HepG2 (cell line): ENCODE measurements at regions not wholly inside any gene's neighbourhood (a gene's known extent, or its start where the extent isn't known, plus 50 kb on each side); places are given as distances from the start of the nearest gene placed in this dataset.

Experiments used
- ATAC-seq: fragments of 200-7000 bp; cut with Tn5 transposase; 3 replicates; pipeline ENCODE4 v1.9.1; 2020; ENCODE audit warnings: mild to moderate bottlenecking, moderate library complexity
- BruUV-seq: library from RNA; stranded (reverse); fragments of 400-500 nt; replicated peaks from 2 replicates; lab custom pipeline; 2021; lab: Mats Ljungman, UMichigan
- CTCF ChIA-PET: fragments of 300-600 bp; formaldehyde crosslinking; extraction: SDS; loops from one replicate; lab custom pipeline; 2021; ENCODE audit warnings: low total read pairs, inconsistent platforms, low intra/inter-chr PET ratio; lab: Yijun Ruan, JAX
- POLR2A ChIA-PET: fragments of 350-600 bp; sonication (Branson Sonifier 250); formaldehyde crosslinking; loops from one replicate; lab custom pipeline; 2020; ENCODE audit warnings: antibody characterized with exemption, inconsistent platforms; lab: Yijun Ruan, JAX
- DNase-seq: peaks from one replicate; pipeline ENCODE4 v3.0.0-alpha.2; 2015; ENCODE audit warnings: low spot score
- FAIRE-seq: peaks from 3 replicates; lab custom pipeline; 2011; peaks lifted over from hg19 to GRCh38; lab: Jason Lieb, UNC
- H2AFZ ChIP-seq: one replicate; pipeline ENCODE4 v1.6.1; 2011; ENCODE audit warnings: low read length, inconsistent platforms
- H3K27ac ChIP-seq: fragments of 300-600 bp; 3 replicates; pipeline ENCODE4 v1.8.0; 2011; ENCODE audit warnings: mixed run types, mild to moderate bottlenecking, mixed read lengths, low read length, inconsistent platforms; ENCODE audit not compliant: insufficient read depth; ENCODE audit errors: extremely low read length
- H3K27me3 ChIP-seq, 2 experiments: fragments of 200-600 bp in 1 of 2; 2 replicates in 1 of 2; 3 replicates in 1 of 2; pipeline versions ENCODE4 v1.6.0 to v1.8.0; 2011; ENCODE audit warnings: low read length in 2 of 2, mild to moderate bottlenecking in 2 of 2, moderate library complexity in 2 of 2, inconsistent platforms in 1 of 2; ENCODE audit not compliant: insufficient read depth in 2 of 2, control insufficient read depth in 1 of 2
- H3K36me3 ChIP-seq, 2 experiments: fragments of 200-600 bp in 1 of 2; replicated peaks in 1 of 2; 2 replicates in 1 of 2; 3 replicates in 1 of 2; pipeline versions ENCODE4 v1.5.1 to v1.8.0; 2011; ENCODE audit warnings: low read length in 2 of 2, inconsistent platforms in 1 of 2; ENCODE audit not compliant: insufficient read depth in 2 of 2, control insufficient read depth in 1 of 2
- H3K4me1 ChIP-seq: 2 replicates; pipeline ENCODE4 v1.5.1; 2012; ENCODE audit warnings: low read length, inconsistent platforms; ENCODE audit not compliant: insufficient read depth
- H3K4me2 ChIP-seq: 2 replicates; pipeline ENCODE4 v1.6.0; 2011; ENCODE audit warnings: low read depth, low read length, inconsistent platforms
- H3K4me3 ChIP-seq, 3 experiments: fragments of 200-600 bp in 1 of 3; sonication (generic), shearing (Covaris generic) in 1 of 3; replicated peaks in 1 of 3; 2 replicates each; pipeline ENCODE4 v1.5.1; 2011 to 2016; ENCODE audit warnings: low read length in 3 of 3, inconsistent platforms in 2 of 3, low read depth in 2 of 3, mild to moderate bottlenecking in 2 of 3, control low read depth in 1 of 3, mixed read lengths in 1 of 3; ENCODE audit not compliant: insufficient read depth in 1 of 3
- H3K79me2 ChIP-seq: one replicate; pipeline ENCODE4 v1.6.1; 2011; ENCODE audit warnings: low read length, inconsistent platforms; ENCODE audit not compliant: insufficient read depth
- H3K9ac ChIP-seq: 2 replicates; pipeline ENCODE4 v1.6.0; 2011; ENCODE audit warnings: mild to moderate bottlenecking, low read depth, low read length, inconsistent platforms; ENCODE audit not compliant: insufficient read depth
- H3K9me3 ChIP-seq: 2 replicates; pipeline ENCODE4 v1.5.1; 2012; ENCODE audit warnings: mild to moderate bottlenecking, low read length
- H4K20me1 ChIP-seq: 2 replicates; pipeline ENCODE4 v1.6.0; 2011; ENCODE audit warnings: inconsistent platforms, mild to moderate bottlenecking, low read length, moderate library complexity; ENCODE audit not compliant: insufficient read depth
- CHD2 ChIP-seq: IDR thresholded peaks from 2 replicates; pipeline ENCODE4 v1.6.1; 2011; ENCODE audit warnings: low read depth, low read length, improper control_type of control experiment
- HNF4G ChIP-seq, 2 experiments: sonication (generic) in 1 of 2; formaldehyde crosslinking in 1 of 2; IDR thresholded peaks; 2 replicates each; pipeline versions ENCODE4 v1.4.0 to v1.6.1; 2011 to 2020; ENCODE audit warnings: borderline replicate concordance in 2 of 2, low read depth in 2 of 2, mild to moderate bottlenecking in 2 of 2, low read length in 1 of 2, missing genetic modification reagents in 1 of 2, moderate library complexity in 1 of 2
- PBX2 ChIP-seq: IDR thresholded peaks from 2 replicates; pipeline ENCODE4 v1.6.1; 2016; ENCODE audit warnings: control low read depth
- THAP9 ChIP-seq: sonication (generic); formaldehyde crosslinking; IDR thresholded peaks from 2 replicates; pipeline ENCODE4; 2020; ENCODE audit warnings: missing genetic modification reagents, mild to moderate bottlenecking, borderline replicate concordance
- ZBTB26 ChIP-seq: IDR thresholded peaks from 2 replicates; pipeline ENCODE4 v1.6.1; 2016; ENCODE audit warnings: missing compliant biosample characterization, missing genetic modification reagents, borderline replicate concordance
- WGBS: methylation state at CpG from one replicate; pipeline ENCODE4 v1.1.6; 2017; ENCODE audit warnings: low lambda C conversion rate; 5-methylcytosine and 5-hydroxymethylcytosine counted together
- in situ Hi-C: cut with HindIII; loops from 2 replicates; pipeline ENCODE4 v1.10.0; 2017; ENCODE audit warnings: low pct_unique_long_range_greater_than_20kb; ENCODE audit not compliant: extremely low pct_ligation_motif_present
- intact Hi-C: fragments of 100-400 bp; cut with micrococcal nuclease; formaldehyde crosslinking; loops from one replicate; pipeline ENCODE4 v1.10.0; 2022; ENCODE audit not compliant: unreplicated experiment

- no TSS peak for BruUV-seq
- TF ChIP-seq CHD2 = no peak
- TF ChIP-seq HNF4G (IDR thresholded peaks at IDR 0.05; ENCODE audit: borderline replicate concordance, low read depth, low read length) = no peak
- no peak for TF ChIP-seq HNF4G (CRISPR knock-in tag; IDR thresholded peaks at IDR 0.05; ENCODE audit: borderline replicate concordance, low read depth)
- TF ChIP-seq PBX2 (CRISPR knock-in tag) = no peak
- ATAC-seq = no peak
Measured at GRCh38 chr6:22017766-22018165, 279.1 kb downstream of the PRL start.

GRCh38 chr6:22019857-22020256 lies 277.0 kb downstream of the PRL start:
- TF ChIP-seq ZBTB26 (CRISPR knock-in tag) (no peak), THAP9 (CRISPR knock-in tag) (no peak)
- Histone ChIP-seq H3K9ac (no peak overlapping the region), H4K20me1 (no peaks in the 10 kb centered on the region), H3K27ac (no peak overlapping the region), H2AFZ (no peak overlapping the region), H3K4me1 (no peaks in the 10 kb centered on the region), H3K4me3 (no peak overlapping the region), H3K27me3 (0 out of 5 replicates have a peak, but pooled peaks cover 0 to 1% of the 10 kb centered on the region in 2 experiments), H3K4me2 (no peak overlapping the region), H3K9me3 (peaks cover 10% of the 10 kb centered on the region), H3K36me3 (no peaks in the 10 kb centered on the region), H3K79me2 (no peaks in the 10 kb centered on the region)
- no peak for ATAC-seq
- ChIA-PET POLR2A (no interaction called here), CTCF (no interaction called here)
- WGBS = 31% methylated on average over 5 of the region's 5 CpGs
- in situ Hi-C loops = no loop called here
- no peak for DNase-seq
- intact Hi-C loops = no loop called here
- BruUV-seq = no TSS peak
- no peak for FAIRE-seq

More at GRCh38 chr6:22017766-22018165, 279.1 kb downstream of the PRL start:
- FAIRE-seq (no peak), DNase-seq (no peak)
- Histone ChIP-seq H3K79me2 (no peaks in the 10 kb centered on the region), H3K4me2 (no peak overlapping the region), H2AFZ (no peak overlapping the region), H3K9me3 (peaks cover 10% of the 10 kb centered on the region), H3K27me3 (0 out of 5 replicates have a peak, but pooled peaks cover 0 to 1% of the 10 kb centered on the region in 2 experiments), H3K27ac (no peak overlapping the region), H3K4me3 (no peak overlapping the region), H3K4me1 (no peaks in the 10 kb centered on the region), H4K20me1 (no peaks in the 10 kb centered on the region), H3K36me3 (no peaks in the 10 kb centered on the region), H3K9ac (no peak overlapping the region)
- intact Hi-C loops = no loop called here
- in situ Hi-C loops = no loop called here
- WGBS = 41% methylated on average over 4 of the region's 4 CpGs
- POLR2A ChIA-PET = no interaction called here
- CTCF ChIA-PET = no interaction called here
